H9 (cell line): ENCODE measurements at regions not wholly inside any gene's neighbourhood (a gene's known extent, or its start where the extent isn't known, plus 50 kb on each side); places are given as distances from the start of the nearest gene placed in this dataset.

Source experiments
- DNase-seq: peaks from one replicate; pipeline ENCODE4 v3.0.0-alpha.2; 2017
- H2AFZ ChIP-seq: one replicate; pipeline ENCODE4 v1.6.1; 2013; ENCODE audit warnings: mild to moderate bottlenecking, low read length, control low read depth, moderate library complexity
- H2AK5ac ChIP-seq: 2 replicates; pipeline ENCODE4 v1.6.1; 2013; ENCODE audit warnings: low read length, control low read depth, mixed read lengths; ENCODE audit not compliant: insufficient read length
- H2BK120ac ChIP-seq: one replicate; pipeline ENCODE4 v1.6.1; 2013; ENCODE audit warnings: low read depth, mild to moderate bottlenecking, low read length, control low read depth, inconsistent platforms; ENCODE audit not compliant: poor library complexity, severe bottlenecking
- H2BK12ac ChIP-seq: 2 replicates; pipeline ENCODE4 v1.6.1; 2013; ENCODE audit warnings: low read length, control low read depth, mixed read lengths, low read depth; ENCODE audit not compliant: insufficient read length
- H2BK15ac ChIP-seq: 2 replicates; pipeline ENCODE4 v1.6.1; 2013; ENCODE audit warnings: low read depth, low read length, control low read depth
- H2BK20ac ChIP-seq: one replicate; pipeline ENCODE4 v1.6.1; 2013; ENCODE audit warnings: low read depth, mild to moderate bottlenecking, low read length, control low read depth, inconsistent platforms; ENCODE audit not compliant: poor library complexity, severe bottlenecking
- H2BK5ac ChIP-seq: 2 replicates; pipeline ENCODE4 v1.6.1; 2013; ENCODE audit warnings: low read length, control low read depth, mixed read lengths; ENCODE audit not compliant: insufficient read length
- H3K14ac ChIP-seq: 2 replicates; pipeline ENCODE4 v1.6.1; 2013; ENCODE audit warnings: low read length, control low read depth; ENCODE audit not compliant: insufficient read depth
- H3K18ac ChIP-seq: 2 replicates; pipeline ENCODE4 v1.6.1; 2013; ENCODE audit warnings: low read depth, mild to moderate bottlenecking, mixed read lengths, low read length, control low read depth; ENCODE audit not compliant: insufficient read length
- H3K23ac ChIP-seq: 2 replicates; pipeline ENCODE4 v1.6.1; 2013; ENCODE audit warnings: low read length, control low read depth, mixed read lengths, low read depth; ENCODE audit not compliant: insufficient read length
- H3K23me2 ChIP-seq: 2 replicates; pipeline ENCODE4 v1.6.1; 2013; ENCODE audit warnings: low read depth, mild to moderate bottlenecking, mixed read lengths, low read length, control low read depth; ENCODE audit not compliant: insufficient read length, poor library complexity, severe bottlenecking
- H3K27ac ChIP-seq: 2 replicates; pipeline ENCODE4 v1.5.1; 2013; ENCODE audit warnings: low read length, control low read depth, mixed read lengths, low read depth; ENCODE audit not compliant: insufficient read length
- H3K27me3 ChIP-seq: 2 replicates; pipeline ENCODE4 v1.6.1; 2013; ENCODE audit warnings: low read length, control low read depth, inconsistent platforms; ENCODE audit not compliant: insufficient read depth
- H3K4ac ChIP-seq: 2 replicates; pipeline ENCODE4 v1.6.1; 2013; ENCODE audit warnings: low read depth, mild to moderate bottlenecking, control low read depth, inconsistent platforms, low read length, moderate library complexity
- H3K4me1 ChIP-seq: 2 replicates; pipeline ENCODE4 v1.6.1; 2013; ENCODE audit warnings: low read length, control low read depth, inconsistent platforms; ENCODE audit not compliant: insufficient read depth
- H3K4me2 ChIP-seq: 2 replicates; pipeline ENCODE4 v1.6.1; 2013; ENCODE audit warnings: low read length, control low read depth, mixed read lengths; ENCODE audit not compliant: insufficient read length, insufficient read depth
- H3K56ac ChIP-seq: 2 replicates; pipeline ENCODE4 v1.6.1; 2013; ENCODE audit warnings: low read depth, mild to moderate bottlenecking, mixed read lengths, low read length, control low read depth; ENCODE audit not compliant: insufficient read length
- H3K79me1 ChIP-seq: 2 replicates; pipeline ENCODE4 v1.6.1; 2013; ENCODE audit warnings: low read depth, mild to moderate bottlenecking, moderate library complexity, low read length, control low read depth, inconsistent platforms; ENCODE audit not compliant: insufficient read depth, poor library complexity, severe bottlenecking
- H3K79me2 ChIP-seq: 2 replicates; pipeline ENCODE4 v1.6.1; 2013; ENCODE audit warnings: low read length, control low read depth, inconsistent platforms; ENCODE audit not compliant: insufficient read depth
- H3K9ac ChIP-seq: 2 replicates; pipeline ENCODE4 v1.6.1; 2013; ENCODE audit warnings: low read length, control low read depth, mixed read lengths; ENCODE audit not compliant: insufficient read length; ENCODE audit errors: extremely low read depth
- H3K9me3 ChIP-seq: one replicate; pipeline ENCODE4 v1.6.1; 2013; ENCODE audit warnings: low read depth, low read length, inconsistent platforms; ENCODE audit not compliant: control insufficient read depth
- H3T11ph ChIP-seq: one replicate; pipeline ENCODE4 v1.6.1; 2013; ENCODE audit warnings: mild to moderate bottlenecking, low read length, control low read depth, inconsistent platforms
- H4K20me1 ChIP-seq: one replicate; pipeline ENCODE4 v1.6.1; 2013; ENCODE audit not compliant: control insufficient read depth, insufficient read length, insufficient read depth
- H4K5ac ChIP-seq: 2 replicates; pipeline ENCODE4 v1.6.1; 2013; ENCODE audit warnings: low read depth, mild to moderate bottlenecking, mixed read lengths, low read length, control low read depth; ENCODE audit not compliant: insufficient read length
- H4K8ac ChIP-seq: replicated peaks from 2 replicates; pipeline ENCODE4 v1.6.1; 2013; ENCODE audit warnings: low read length, control low read depth, mixed read lengths, low read depth; ENCODE audit not compliant: insufficient read length
- H4K91ac ChIP-seq: 2 replicates; pipeline ENCODE4 v1.6.1; 2013; ENCODE audit warnings: low read depth, mild to moderate bottlenecking, moderate library complexity, mixed read lengths, low read length, control low read depth; ENCODE audit not compliant: insufficient read length
- H3K27ac Mint-ChIP-seq, 3 experiments: 2 replicates in 2 of 3; 3 replicates in 1 of 3; pipeline ENCODE4 v1.8.0; 2020 to 2021; ENCODE audit warnings: mixed read lengths in 3 of 3, mild to moderate bottlenecking in 1 of 3, moderate library complexity in 1 of 3
- H3K27me3 Mint-ChIP-seq: 2 replicates; pipeline ENCODE4 v1.8.0; 2021; ENCODE audit warnings: low read depth, mild to moderate bottlenecking, moderate library complexity, mixed read lengths
- H3K36me3 Mint-ChIP-seq, 3 experiments: 2 replicates in 2 of 3; 3 replicates in 1 of 3; pipeline ENCODE4 v1.8.0; 2020 to 2021; ENCODE audit warnings: low read depth in 3 of 3, mixed read lengths in 3 of 3; ENCODE audit not compliant: insufficient read depth in 1 of 3
- H3K4me1 Mint-ChIP-seq, 2 experiments: 2 replicates each; pipeline ENCODE4 v1.8.0; 2020; ENCODE audit warnings: mixed read lengths in 2 of 2
- H3K4me3 Mint-ChIP-seq, 2 experiments: 2 replicates in 1 of 2; 3 replicates in 1 of 2; pipeline ENCODE4 v1.8.0; 2020 to 2021; ENCODE audit warnings: mild to moderate bottlenecking in 2 of 2, mixed read lengths in 2 of 2, moderate library complexity in 1 of 2
- H3K9me3 Mint-ChIP-seq, 2 experiments: 2 replicates in 1 of 2; 3 replicates in 1 of 2; pipeline ENCODE4 v1.8.0; 2020; ENCODE audit warnings: mild to moderate bottlenecking in 2 of 2, mixed read lengths in 2 of 2, moderate library complexity in 1 of 2
- TF ChIP-seq, protein P1 (sequence below): fragments of 200-600 bp; sonication (generic); conservative IDR thresholded peaks from 3 replicates; pipeline ENCODE4 v1.8.0; 2021; ENCODE audit warnings: antibody characterized with exemption, mild to moderate bottlenecking

DNA sequence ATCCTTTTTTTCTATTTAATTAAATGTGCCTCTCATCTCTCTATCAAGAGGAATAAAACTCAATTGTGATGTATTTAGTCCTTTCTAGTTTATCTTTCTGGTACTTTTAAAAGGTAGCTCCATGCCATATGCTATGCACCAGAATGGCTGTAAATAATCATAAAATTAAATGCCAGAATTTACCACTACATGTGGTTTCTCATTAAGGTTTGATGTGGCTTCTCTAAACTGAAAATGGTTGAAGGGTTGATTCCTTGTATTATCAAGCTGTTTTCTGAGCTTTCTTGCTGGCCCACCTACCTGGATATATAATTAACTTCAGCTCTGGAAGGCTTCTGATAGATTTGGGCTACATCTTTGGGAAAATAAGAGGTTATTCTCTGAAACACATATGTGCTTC lies 171.9 kb upstream of the RHOBTB1 start:
- no peak overlapping the region for H2BK120ac ChIP-seq
- no peak overlapping the region for H3K56ac ChIP-seq
- no peaks in the 10 kb centered on the region for H3K9me3 Mint-ChIP-seq
- H4K91ac ChIP-seq, result no peak overlapping the region
- H2BK15ac ChIP-seq, result no peak overlapping the region
- no peak overlapping the region for H3K23ac ChIP-seq
- no peaks in the 10 kb centered on the region for H3K4me1 Mint-ChIP-seq
- DNase-seq, result no peak
- H3K79me2 ChIP-seq, result no peaks in the 10 kb centered on the region
- H3K18ac ChIP-seq, result no peak overlapping the region
- H3K4ac ChIP-seq, result no peak overlapping the region
- no peak overlapping the region for H2BK5ac ChIP-seq
- H3K27me3 Mint-ChIP-seq, result no peaks in the 10 kb centered on the region
- no peaks in the 10 kb centered on the region for H4K20me1 ChIP-seq
- no peak overlapping the region for H4K5ac ChIP-seq
- H3K4me1 ChIP-seq, result no peaks in the 10 kb centered on the region
- no peak overlapping the region for H2AFZ ChIP-seq
- no peak overlapping the region for H2AK5ac ChIP-seq
- H3K27me3 ChIP-seq, result no peaks in the 10 kb centered on the region
- TF ChIP-seq, protein P1, sequence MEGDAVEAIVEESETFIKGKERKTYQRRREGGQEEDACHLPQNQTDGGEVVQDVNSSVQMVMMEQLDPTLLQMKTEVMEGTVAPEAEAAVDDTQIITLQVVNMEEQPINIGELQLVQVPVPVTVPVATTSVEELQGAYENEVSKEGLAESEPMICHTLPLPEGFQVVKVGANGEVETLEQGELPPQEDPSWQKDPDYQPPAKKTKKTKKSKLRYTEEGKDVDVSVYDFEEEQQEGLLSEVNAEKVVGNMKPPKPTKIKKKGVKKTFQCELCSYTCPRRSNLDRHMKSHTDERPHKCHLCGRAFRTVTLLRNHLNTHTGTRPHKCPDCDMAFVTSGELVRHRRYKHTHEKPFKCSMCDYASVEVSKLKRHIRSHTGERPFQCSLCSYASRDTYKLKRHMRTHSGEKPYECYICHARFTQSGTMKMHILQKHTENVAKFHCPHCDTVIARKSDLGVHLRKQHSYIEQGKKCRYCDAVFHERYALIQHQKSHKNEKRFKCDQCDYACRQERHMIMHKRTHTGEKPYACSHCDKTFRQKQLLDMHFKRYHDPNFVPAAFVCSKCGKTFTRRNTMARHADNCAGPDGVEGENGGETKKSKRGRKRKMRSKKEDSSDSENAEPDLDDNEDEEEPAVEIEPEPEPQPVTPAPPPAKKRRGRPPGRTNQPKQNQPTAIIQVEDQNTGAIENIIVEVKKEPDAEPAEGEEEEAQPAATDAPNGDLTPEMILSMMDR, result no peak
- H3K9ac ChIP-seq, result no peak overlapping the region
- H3K9me3 ChIP-seq, result no peaks in the 10 kb centered on the region
- H3K79me1 ChIP-seq, result no peaks in the 10 kb centered on the region
- H3K27ac Mint-ChIP-seq, result no peak overlapping the region
- no peaks in the 10 kb centered on the region for H3K36me3 Mint-ChIP-seq
- no peak overlapping the region for H3K4me2 ChIP-seq
- H2BK20ac ChIP-seq, result no peak overlapping the region
- H2BK12ac ChIP-seq, result no peak overlapping the region
- no peak overlapping the region for H3T11ph ChIP-seq
- no peak overlapping the region for H4K8ac ChIP-seq
- no peak overlapping the region for H3K4me3 Mint-ChIP-seq
- H3K27ac ChIP-seq, result no peak overlapping the region
- H3K14ac ChIP-seq, result no peak overlapping the region
- no peaks in the 10 kb centered on the region for H3K23me2 ChIP-seq
